CD1c-positive myeloid dendritic cell (primary cell): ENCODE measurements at regions not wholly inside any gene's neighbourhood (a gene's known extent, or its start where the extent isn't known, plus 50 kb on each side); places are given as distances from the start of the nearest gene placed in this dataset.

Experiments
- DNase-seq: peaks from one replicate; pipeline ENCODE4 v3.0.0-alpha.2; 2016; ENCODE audit errors: extremely low spot score

DNA sequence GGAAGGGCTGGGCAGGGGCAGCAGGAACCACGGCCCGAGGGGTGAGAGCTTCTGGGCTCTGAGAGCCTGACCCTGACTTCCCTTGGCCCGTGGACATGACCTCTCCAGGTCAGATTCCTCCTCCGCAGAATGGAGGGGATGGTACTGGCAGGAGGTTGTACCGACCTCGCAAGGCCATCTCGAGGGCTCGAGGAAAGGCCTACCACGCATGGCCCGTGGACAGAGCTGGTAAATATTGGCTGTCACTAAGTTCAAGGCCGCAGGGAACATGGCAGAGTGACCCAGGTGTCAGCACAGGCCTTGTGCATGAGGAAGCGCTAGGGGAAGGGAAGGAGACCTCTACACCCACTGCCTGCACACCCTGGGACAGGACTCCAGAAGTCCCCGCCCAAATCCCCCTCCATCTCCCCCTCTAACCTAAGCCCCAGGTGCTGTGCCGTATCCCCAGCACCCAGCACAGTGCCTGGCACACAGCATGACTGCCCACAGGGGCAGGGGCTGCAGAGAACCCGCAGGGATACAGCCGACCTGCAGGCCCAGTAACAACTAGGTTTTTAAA is 54.9 kb upstream of the PPP2R5C start:
- DNase-seq = no peak

DNA sequence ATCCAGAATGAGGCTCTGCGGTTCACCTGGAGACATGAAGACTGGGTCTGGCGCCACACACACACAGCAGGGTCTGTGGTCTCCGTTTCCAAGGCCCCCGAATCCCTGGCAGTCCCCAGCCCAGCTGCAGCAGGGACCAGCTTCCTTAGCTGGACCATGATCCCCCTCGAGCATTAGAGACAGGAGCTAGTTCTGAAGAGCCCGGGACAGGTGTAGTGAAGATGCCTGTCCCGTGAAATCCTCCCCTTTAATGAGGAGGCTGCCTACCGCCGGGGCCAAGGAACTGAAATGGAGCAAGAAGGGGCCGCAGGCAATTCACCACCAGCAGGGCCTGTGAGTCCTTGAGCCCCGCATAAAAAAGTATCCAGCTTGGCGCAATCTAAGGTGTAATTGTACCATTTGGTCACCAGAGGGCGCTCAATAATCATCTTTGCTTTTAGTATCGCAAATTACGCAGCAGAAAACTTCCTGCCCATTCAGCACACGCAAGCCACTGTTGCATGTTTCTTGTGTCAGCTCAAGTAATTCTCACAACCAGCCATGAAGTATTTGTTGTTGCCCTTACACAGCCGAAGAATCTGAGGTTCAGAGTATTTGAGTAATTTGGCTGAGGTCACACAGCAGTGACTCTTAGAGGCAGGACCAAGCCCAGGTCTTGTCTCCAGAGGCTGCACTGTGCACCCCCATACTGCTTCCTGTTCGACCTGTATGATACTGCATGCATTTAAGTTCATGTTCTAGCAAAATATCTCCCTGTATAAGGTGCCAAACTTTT is 54.3 kb upstream of the PPP2R5C start:
- DNase-seq = peak; percentile 95

DNA sequence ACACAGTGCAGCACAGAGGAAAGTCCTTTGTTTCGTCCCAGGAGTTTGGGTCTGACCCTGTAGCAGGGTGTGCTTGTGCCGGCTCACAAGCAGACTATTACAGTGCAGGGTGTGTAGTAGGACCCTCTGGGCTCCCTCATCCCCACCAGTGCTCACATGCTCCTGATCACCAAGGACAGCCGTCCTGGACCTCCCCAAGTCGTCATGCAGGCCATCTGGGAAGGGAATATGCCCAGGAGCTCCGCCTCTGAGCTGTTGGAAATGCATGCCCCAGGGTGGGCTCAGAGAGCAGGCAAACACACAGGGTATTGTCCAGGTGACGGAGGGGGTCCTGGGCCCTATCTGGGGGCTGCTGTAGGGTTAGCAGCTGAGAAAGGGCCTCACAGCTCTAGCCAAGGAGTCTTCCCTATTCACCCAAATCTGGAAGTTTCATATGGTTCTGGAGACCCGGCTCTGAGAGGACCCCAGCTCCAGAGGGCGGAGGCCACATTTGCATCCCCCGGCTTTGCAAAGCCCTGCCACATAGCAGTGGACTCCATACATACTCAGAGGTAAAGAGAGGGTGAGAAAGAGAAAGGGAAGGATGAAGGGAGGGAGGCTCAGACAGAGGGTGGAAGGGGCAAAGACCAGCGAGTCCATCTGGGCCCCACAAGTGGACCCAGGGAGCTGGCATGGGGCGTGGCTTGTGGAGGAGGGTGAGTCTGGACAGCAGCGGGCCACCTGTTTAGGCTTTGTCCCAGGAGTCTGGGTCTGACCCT is 53.5 kb upstream of the PPP2R5C start:
- no peak for DNase-seq

DNA sequence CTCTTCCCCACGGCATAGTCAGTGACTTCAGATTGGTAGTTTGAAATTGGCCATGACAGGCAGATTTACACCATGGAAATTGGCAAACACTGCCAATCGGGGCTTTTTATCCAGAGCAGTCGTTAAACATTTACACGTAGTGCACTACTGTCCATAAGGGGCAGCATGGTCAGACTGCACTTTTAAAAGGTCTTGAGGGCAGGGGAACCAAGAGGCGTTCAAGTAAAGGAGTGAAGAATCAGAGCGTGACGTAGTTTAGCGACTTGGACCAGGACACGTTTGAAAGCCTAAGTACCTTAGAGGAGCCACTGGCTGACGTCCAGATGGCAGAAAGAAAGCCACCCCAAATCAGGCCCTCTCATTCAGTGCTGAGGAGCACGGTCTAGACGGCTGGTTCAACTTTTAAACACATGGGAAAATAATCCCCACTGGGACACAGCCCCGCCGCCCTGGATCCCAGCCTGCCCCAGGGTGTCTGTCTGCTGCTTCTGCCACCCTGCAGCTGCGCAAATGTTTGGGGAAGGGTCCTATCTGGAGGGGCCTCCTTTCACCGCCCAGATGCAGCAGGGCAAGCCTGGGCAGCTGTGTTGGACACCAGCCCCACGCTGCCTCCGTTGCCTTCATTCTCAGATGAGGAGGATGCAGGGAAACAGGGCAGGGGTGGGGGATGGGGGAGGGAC is 52.5 kb upstream of the PPP2R5C start:
- no peak for DNase-seq

DNA sequence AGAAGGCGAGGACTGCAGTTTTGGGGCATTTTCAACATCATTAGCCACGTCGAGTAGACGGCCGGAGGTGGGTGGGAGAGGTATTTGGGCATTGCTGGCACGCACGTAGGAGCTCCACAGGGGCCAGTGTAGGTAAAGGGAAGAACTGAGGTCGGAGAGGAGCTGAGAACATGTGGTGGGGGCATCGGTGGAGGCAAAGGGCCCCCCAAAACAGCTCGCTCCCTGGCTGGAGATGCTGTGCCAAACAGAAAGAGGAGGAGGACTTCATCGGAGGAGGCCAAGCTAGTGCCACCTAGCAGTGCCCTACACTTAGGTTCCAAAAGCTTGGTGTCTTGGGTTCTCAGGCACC is 52.0 kb upstream of the PPP2R5C start:
- no peak for DNase-seq

DNA sequence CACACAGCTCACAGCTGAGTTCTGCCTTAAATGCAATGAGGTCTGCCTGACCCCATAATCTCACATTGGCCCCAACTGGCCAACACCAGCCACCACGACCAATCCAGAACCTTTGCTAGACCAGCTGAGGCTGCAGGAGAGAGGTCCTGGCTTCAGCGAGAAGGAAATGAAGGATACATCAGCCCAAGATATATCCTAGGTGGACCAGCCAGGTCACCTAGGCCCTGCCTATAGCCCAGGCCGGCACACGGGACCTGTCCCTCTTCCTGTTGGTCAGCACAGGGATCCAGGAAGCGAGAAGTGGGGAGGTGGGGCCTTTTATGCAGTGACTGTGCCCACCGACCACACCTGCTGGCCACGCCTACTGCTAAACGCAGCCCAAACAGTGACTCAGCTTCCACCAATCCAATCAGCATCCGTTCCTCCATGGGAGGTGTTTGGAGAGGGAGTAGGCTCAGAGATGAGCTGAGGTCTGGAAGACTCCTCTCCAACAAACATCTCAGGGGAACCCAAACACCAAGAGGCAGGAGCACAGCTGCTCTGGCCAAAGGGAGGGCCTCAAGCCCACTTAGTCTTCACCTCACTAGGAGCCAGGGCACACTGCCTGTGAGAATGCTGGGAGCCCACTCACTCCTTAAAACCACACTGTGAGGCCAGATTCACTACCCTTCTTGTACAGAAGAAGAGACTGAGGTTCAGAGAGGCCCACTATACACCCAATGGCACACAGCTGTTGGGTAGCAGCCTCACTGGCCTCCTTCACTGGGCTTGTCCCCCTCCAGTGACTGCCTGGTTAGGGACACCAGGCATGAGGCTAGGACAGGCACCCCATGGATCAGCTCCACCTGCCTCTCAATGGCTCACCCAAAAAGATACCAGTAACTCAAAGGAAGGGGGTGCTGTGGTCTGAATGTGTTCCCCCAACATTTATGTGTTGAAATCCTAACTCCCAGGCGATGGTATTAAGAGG is 51.3 kb upstream of the PPP2R5C start:
- DNase-seq = no peak

DNA sequence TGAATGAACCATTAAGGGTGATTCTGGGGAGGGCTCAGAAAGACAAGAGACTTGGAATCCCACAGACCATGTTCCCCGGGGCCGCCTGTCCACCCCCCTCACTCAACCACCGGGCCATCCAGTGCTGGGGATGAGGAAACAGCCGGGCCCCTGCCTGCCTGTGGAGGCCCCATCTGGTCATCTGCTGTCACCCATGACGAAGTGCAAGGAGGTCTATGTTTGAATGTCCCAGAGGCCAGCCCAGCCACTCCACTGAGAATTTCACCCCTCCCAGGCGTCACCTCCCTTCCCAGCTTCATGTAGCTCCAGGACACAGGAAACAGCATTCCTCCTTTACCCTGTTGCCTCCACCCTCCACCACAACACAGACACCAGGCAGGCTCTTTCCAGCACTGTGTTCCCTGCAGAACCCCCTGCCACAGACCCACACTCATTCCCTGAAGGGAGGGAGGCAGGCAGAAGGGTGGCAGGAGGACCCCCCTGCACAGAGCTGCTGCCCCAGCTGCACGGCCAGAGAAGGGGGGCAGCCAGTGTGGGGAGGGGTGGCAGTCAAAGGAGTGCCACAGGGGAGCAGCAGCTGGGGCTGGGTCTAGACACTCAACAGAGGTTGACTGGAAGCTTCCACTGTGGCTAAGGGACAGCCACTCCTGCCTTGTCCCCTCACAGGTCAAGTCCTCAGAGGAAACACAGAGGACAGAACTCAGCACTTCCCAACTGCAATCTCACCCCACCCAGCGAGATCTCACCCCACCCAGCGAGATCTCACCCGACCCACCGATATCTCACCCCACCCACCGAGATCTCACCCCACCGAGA is 50.3 kb upstream of the PPP2R5C start:
- DNase-seq = no peak
